HL-60 (cell line): ENCODE measurements at regions not wholly inside any gene's neighbourhood (a gene's known extent, or its start where the extent isn't known, plus 50 kb on each side); places are given as distances from the start of the nearest gene placed in this dataset.

Experiments used
- GABPA ChIP-seq: IDR thresholded peaks from 2 replicates; pipeline ENCODE4 v1.6.1; 2012; ENCODE audit warnings: low read depth
- POLR2AphosphoS5 ChIP-seq: IDR thresholded peaks from 2 replicates; pipeline ENCODE4 v1.6.1; 2012; ENCODE audit warnings: low read depth
- REST ChIP-seq: IDR thresholded peaks from 2 replicates; pipeline ENCODE4 v1.6.1; 2012; ENCODE audit warnings: low read depth; ENCODE audit not compliant: insufficient replicate concordance
- SPI1 ChIP-seq: IDR thresholded peaks from 2 replicates; pipeline ENCODE4 v1.6.1; 2012; ENCODE audit warnings: low read depth, mild to moderate bottlenecking, borderline replicate concordance
- TF ChIP-seq, protein P1 (sequence below): IDR thresholded peaks from one replicate; pipeline ENCODE4 v1.5.1; 2011; ENCODE audit warnings: low read length, control low read depth, inconsistent platforms; ENCODE audit not compliant: insufficient read depth

DNA sequence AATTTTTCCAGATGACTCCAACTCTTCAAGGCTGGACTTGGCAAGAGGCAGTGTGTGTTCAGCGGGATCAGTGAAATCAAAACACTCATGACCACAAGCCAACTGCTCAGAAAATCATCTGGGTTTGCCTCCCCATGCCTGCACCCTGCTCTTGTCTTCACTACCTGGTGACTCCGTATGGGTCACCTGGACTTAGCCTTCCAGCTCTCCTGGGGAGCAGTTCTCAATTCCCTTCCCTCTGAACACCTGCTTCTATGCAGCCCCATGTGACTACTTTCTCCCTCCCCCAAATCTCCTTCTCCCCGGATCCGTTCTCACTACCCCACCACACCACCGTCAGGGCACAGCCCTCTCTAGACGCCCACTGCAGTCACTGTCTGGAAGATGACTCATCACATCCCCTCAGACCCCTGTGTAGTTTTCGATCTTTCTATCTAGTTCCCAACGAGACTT, 130.2 kb upstream of the ID2 start:
- TF ChIP-seq, protein P1, sequence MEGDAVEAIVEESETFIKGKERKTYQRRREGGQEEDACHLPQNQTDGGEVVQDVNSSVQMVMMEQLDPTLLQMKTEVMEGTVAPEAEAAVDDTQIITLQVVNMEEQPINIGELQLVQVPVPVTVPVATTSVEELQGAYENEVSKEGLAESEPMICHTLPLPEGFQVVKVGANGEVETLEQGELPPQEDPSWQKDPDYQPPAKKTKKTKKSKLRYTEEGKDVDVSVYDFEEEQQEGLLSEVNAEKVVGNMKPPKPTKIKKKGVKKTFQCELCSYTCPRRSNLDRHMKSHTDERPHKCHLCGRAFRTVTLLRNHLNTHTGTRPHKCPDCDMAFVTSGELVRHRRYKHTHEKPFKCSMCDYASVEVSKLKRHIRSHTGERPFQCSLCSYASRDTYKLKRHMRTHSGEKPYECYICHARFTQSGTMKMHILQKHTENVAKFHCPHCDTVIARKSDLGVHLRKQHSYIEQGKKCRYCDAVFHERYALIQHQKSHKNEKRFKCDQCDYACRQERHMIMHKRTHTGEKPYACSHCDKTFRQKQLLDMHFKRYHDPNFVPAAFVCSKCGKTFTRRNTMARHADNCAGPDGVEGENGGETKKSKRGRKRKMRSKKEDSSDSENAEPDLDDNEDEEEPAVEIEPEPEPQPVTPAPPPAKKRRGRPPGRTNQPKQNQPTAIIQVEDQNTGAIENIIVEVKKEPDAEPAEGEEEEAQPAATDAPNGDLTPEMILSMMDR, result no peak
- TF ChIP-seq REST (no peak), POLR2AphosphoS5 (no peak), GABPA (no peak), SPI1 (no peak)
